ENCODE measurements at regions not wholly inside any gene's neighbourhood (a gene's known extent, or its start where the extent isn't known, plus 50 kb on each side); places are given as distances from the start of the nearest gene placed in this dataset.

DNA sequence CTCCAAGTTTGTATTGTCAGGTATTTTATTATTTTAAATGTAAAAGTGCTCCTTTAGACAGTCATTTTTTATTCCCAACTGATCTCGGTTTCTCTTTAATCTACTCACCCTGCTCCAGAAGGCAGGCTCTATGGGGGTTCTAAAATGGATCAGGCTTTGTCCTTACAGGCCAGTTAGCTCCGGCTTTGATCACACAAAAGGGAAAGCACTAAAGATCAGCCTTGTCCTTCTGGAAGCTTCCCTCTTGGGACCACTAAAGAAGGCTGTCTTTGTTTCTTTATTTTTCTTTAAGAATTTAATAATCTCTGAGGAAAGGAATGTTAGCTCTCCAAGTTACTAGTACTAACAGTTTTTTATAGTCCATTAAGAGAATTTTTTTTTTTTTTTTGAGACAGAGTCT lies 560.5 kb upstream of the ZNF717 start:
- TF ChIP-seq YY1 (IDR thresholded peaks at IDR 0.05; ENCODE audit: low read depth) (no peak), RAD21 (IDR thresholded peaks at IDR 0.05; ENCODE audit: low read depth) (no peak), NFIC (IDR thresholded peaks at IDR 0.05) (no peak), TCF12 (IDR thresholded peaks at IDR 0.05; ENCODE audit: low read depth) (no peak), EP300 (IDR thresholded peaks at IDR 0.05; ENCODE audit: borderline replicate concordance) (no peak), ZBTB7A (IDR thresholded peaks at IDR 0.05; ENCODE audit: low read depth) (no peak), FOXM1 (IDR thresholded peaks at IDR 0.05; ENCODE audit: borderline replicate concordance, low read depth) (no peak), CREB1 (IDR thresholded peaks at IDR 0.05; ENCODE audit: low read depth) (no peak), EGR1 (IDR thresholded peaks at IDR 0.05) (no peak), CEBPB (IDR thresholded peaks at IDR 0.05) (no peak), TAF1 (IDR thresholded peaks at IDR 0.05; ENCODE audit: low read depth) (no peak), TEAD4 (IDR thresholded peaks at IDR 0.05) (no peak)
- TF ChIP-seq, protein P1, sequence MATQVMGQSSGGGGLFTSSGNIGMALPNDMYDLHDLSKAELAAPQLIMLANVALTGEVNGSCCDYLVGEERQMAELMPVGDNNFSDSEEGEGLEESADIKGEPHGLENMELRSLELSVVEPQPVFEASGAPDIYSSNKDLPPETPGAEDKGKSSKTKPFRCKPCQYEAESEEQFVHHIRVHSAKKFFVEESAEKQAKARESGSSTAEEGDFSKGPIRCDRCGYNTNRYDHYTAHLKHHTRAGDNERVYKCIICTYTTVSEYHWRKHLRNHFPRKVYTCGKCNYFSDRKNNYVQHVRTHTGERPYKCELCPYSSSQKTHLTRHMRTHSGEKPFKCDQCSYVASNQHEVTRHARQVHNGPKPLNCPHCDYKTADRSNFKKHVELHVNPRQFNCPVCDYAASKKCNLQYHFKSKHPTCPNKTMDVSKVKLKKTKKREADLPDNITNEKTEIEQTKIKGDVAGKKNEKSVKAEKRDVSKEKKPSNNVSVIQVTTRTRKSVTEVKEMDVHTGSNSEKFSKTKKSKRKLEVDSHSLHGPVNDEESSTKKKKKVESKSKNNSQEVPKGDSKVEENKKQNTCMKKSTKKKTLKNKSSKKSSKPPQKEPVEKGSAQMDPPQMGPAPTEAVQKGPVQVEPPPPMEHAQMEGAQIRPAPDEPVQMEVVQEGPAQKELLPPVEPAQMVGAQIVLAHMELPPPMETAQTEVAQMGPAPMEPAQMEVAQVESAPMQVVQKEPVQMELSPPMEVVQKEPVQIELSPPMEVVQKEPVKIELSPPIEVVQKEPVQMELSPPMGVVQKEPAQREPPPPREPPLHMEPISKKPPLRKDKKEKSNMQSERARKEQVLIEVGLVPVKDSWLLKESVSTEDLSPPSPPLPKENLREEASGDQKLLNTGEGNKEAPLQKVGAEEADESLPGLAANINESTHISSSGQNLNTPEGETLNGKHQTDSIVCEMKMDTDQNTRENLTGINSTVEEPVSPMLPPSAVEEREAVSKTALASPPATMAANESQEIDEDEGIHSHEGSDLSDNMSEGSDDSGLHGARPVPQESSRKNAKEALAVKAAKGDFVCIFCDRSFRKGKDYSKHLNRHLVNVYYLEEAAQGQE (IDR thresholded peaks at IDR 0.05; ENCODE audit: low read depth) = no peak
- TF ChIP-seq, protein P2, sequence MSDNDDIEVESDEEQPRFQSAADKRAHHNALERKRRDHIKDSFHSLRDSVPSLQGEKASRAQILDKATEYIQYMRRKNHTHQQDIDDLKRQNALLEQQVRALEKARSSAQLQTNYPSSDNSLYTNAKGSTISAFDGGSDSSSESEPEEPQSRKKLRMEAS (IDR thresholded peaks at IDR 0.05) = no peak
- TF ChIP-seq, protein P3, sequence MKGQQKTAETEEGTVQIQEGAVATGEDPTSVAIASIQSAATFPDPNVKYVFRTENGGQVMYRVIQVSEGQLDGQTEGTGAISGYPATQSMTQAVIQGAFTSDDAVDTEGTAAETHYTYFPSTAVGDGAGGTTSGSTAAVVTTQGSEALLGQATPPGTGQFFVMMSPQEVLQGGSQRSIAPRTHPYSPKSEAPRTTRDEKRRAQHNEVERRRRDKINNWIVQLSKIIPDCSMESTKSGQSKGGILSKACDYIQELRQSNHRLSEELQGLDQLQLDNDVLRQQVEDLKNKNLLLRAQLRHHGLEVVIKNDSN (IDR thresholded peaks at IDR 0.05) = no peak

DNA sequence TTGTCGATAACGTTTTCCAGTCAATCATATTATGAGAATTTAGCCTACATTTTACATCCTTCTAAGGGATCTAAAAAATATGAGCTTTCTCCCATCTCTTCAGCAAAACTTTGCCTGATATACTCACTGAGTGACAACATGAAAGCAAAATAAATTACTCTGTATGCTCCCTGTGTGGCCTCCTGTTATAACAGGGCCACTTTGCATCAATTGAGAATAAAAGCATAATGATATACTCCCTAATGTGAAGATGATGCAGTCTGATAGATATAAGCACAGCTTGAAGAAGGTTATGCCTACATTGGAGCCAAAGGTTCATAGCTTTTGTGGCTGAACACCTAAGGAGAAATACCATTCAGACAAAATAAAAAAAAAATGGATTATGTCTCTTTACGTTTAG lies 561.3 kb upstream of the ZNF717 start:
- TF ChIP-seq RAD21 (IDR thresholded peaks at IDR 0.05; ENCODE audit: low read depth) = no peak
- TF ChIP-seq YY1 (IDR thresholded peaks at IDR 0.05; ENCODE audit: low read depth) = no peak
- TF ChIP-seq NFIC (IDR thresholded peaks at IDR 0.05) = no peak
- no peak for TF ChIP-seq EP300 (IDR thresholded peaks at IDR 0.05; ENCODE audit: borderline replicate concordance)
- TF ChIP-seq, protein P2 (IDR thresholded peaks at IDR 0.05) = no peak
- TF ChIP-seq TCF12 (IDR thresholded peaks at IDR 0.05; ENCODE audit: low read depth) = no peak
- no peak for TF ChIP-seq EGR1 (IDR thresholded peaks at IDR 0.05)
- TF ChIP-seq TAF1 (IDR thresholded peaks at IDR 0.05; ENCODE audit: low read depth) = no peak
- TF ChIP-seq TEAD4 (IDR thresholded peaks at IDR 0.05) = no peak
- no peak for TF ChIP-seq ZBTB7A (IDR thresholded peaks at IDR 0.05; ENCODE audit: low read depth)
- no peak for TF ChIP-seq CEBPB (IDR thresholded peaks at IDR 0.05)
- TF ChIP-seq FOXM1 (IDR thresholded peaks at IDR 0.05; ENCODE audit: borderline replicate concordance, low read depth) = no peak
- TF ChIP-seq CREB1 (IDR thresholded peaks at IDR 0.05; ENCODE audit: low read depth) = no peak
- TF ChIP-seq, protein P3 (IDR thresholded peaks at IDR 0.05) = no peak
- TF ChIP-seq, protein P1 (IDR thresholded peaks at IDR 0.05; ENCODE audit: low read depth) = no peak

DNA sequence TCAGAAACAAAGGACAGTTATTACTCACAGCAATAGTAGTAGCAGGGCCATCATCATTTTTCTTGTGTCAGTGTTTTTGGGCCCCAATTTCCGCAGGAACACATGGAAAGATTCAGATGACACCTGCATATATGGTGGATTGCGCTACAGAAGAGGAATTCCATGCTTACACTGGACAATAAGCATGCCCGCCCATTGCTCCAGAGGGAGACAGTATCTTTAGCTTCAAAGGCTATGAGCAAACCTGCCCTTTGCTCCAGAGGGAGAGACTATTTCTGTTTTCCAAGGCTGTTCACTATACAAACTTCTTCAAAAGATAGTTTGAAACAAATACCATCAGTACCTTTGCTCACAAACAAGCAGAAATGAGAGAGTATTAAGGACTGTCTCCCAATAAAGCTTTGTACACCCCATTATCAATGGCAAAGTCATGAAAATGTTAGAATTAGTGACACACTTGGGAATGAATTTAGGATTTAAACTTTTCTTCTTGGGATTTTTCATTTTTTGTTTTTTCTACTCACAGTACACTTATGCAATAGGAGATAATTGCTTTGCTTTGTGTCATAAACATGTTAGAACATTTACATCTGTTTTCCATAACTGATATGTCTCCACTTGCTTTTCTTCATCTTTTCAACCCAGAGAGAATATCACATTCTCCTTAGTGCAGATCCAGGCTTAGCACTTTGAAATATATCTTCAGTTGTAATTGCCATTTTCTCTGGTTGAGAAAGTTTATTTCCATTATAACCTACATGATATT lies 564.5 kb upstream of the ZNF717 start:
- TF ChIP-seq FOXM1 (IDR thresholded peaks at IDR 0.05; ENCODE audit: borderline replicate concordance, low read depth) (no peak), CEBPB (IDR thresholded peaks at IDR 0.05) (no peak), TCF12 (IDR thresholded peaks at IDR 0.05; ENCODE audit: low read depth) (no peak), EGR1 (IDR thresholded peaks at IDR 0.05) (no peak), EP300 (IDR thresholded peaks at IDR 0.05; ENCODE audit: borderline replicate concordance) (no peak), ZBTB7A (IDR thresholded peaks at IDR 0.05; ENCODE audit: low read depth) (no peak), CREB1 (IDR thresholded peaks at IDR 0.05; ENCODE audit: low read depth) (no peak), RAD21 (IDR thresholded peaks at IDR 0.05; ENCODE audit: low read depth) (no peak), TEAD4 (IDR thresholded peaks at IDR 0.05) (no peak), YY1 (IDR thresholded peaks at IDR 0.05; ENCODE audit: low read depth) (no peak)
- TF ChIP-seq, protein P1 (IDR thresholded peaks at IDR 0.05; ENCODE audit: low read depth) = no peak
- TF ChIP-seq, protein P3 (IDR thresholded peaks at IDR 0.05) = no peak
